Stimulated activated CD4-positive, alpha-beta T cell treated with anti-CD3 and anti-CD28 coated beads, TNF-alpha, amount 100 ng/mL, for 24 hours (primary cell): ENCODE measurements at regions not wholly inside any gene's neighbourhood (a gene's known extent, or its start where the extent isn't known, plus 50 kb on each side); places are given as distances from the start of the nearest gene placed in this dataset.

Source experiments
- DNase-seq, 3 experiments: peaks; one replicate each; pipeline ENCODE4 v3.0.0-alpha.2; 2020; ENCODE audit warnings: low read depth in 3 of 3

DNA sequence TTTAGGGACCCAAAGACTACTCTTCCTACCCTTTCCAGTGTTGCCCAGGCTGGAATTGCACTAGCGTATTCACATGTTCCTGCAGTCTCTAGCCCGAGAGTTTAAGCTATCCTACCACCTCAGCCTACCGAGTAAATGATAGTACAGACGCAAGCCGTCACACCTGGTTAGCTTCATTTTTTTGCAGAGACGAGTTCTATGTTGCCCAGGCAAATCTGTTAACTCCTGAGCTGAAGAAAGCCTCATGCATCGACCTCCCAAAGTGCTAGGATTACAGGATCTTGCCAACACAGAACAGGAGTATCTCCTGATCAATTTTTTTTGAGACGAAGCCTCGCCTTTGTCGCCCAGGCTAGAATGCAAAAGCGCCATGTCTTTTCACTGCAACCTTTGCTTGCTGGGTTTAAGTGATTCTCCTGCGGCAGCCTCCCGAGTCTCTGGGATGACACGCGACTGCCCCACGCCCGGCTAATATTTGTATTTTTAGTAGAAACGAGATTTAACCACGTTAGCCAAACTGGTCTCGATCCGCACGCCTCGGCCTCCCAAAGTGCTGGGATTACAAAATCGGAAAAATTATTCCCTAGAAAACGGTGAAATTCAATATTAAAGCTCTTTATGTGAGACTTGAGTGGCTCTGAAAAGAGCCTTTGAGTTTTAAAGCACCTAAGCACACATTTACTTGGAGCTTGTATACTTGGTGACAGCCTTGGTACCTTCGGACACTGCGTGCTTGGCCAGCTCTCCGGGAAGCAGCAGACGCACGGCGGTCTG is 128.5 kb downstream of the HFE start:
- no peak for DNase-seq

DNA sequence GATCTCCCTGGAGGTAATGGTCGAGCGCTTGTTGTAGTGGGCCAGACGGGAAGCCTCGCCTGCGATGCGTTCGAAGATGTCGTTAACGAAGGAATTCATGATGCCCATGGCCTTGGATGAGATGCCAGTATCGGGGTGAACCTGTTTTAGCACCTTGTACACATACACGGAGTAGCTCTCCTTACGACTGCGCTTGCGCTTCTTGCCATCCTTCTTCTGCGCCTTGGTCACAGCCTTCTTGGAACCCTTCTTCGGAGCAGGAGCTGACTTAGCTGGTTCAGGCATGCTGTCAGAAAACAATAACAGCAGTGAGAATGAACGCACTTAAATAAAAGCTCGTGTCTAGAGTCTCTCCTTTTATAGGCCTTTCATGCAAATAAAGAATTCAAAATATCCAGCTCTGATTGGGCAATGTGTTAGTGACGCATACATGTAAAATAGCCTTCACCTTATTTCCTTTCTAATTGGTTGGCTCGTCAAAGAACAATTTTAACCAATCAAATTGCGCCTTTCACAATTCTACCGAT is 129.2 kb downstream of the HFE start:
- DNase-seq: peak in 1 of 3 experiments; percentile 70

DNA sequence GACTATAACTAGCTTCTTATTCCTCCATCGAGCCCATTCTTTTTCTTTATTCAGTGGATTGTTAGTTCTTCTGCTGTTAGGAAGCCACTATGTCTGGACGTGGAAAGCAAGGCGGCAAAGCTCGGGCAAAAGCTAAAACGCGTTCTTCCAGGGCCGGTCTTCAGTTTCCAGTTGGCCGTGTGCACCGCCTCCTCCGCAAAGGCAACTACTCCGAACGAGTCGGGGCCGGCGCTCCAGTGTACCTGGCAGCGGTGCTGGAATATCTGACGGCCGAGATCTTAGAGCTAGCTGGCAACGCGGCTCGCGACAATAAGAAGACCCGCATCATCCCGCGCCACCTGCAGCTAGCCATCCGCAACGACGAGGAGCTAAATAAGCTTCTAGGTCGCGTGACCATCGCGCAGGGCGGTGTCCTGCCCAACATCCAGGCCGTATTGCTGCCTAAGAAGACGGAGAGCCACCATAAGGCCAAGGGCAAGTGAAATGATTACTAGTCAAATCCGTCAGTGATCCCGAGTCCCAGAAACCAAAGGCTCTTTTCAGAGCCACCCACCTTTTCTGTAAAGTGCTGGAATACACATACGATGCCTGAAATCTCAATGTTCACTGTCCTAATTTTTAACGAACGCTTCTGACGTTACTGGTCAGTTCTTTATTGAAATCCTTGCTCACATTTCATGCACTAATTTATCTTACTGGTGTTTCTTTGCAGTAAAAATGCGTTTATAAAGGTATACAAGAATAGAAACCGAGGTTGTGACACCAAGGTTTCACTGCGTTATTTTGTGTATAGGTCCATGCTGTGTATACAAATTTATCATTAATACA is 129.9 kb downstream of the HFE start:
- peak in 1 of 3 experiments; percentile 79 for DNase-seq

DNA sequence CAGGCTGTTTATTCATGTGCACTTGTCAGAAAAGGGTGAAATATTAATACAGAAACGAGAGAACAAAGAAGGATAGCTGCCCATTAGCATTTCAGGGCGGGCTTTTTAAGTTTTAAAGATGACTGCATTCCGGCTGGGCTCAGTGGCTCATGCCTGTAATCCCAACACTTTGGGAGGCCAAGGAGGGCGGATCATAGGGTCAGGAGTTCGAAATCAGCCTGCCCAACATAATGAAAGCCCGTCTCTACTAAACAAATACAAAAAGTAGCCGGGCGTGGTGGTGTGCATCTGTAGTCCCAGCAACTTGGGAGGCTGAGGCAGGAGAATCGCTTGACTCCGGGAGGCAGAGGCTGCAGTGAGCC is 130.5 kb downstream of the HFE start:
- no peak for DNase-seq

DNA sequence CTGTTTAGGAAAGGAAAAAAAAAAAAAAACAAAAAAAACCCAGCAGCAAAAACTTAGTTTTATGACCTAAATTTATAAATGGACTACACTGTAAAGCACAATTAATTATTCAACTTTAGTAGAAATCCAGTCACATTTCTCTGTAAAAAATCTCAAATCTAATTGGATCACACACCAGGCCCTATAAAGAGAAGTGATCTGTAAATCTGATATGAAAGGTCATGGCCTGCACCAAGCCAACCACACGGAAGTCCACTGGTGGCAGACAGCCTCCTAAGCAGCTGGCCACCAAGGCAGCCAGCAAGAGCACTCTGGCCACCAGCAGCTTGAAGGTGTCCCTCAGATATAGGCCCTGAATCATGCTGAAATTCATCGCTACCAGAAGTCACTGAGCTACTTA is 131.6 kb downstream of the HFE start:
- no peak for DNase-seq

DNA sequence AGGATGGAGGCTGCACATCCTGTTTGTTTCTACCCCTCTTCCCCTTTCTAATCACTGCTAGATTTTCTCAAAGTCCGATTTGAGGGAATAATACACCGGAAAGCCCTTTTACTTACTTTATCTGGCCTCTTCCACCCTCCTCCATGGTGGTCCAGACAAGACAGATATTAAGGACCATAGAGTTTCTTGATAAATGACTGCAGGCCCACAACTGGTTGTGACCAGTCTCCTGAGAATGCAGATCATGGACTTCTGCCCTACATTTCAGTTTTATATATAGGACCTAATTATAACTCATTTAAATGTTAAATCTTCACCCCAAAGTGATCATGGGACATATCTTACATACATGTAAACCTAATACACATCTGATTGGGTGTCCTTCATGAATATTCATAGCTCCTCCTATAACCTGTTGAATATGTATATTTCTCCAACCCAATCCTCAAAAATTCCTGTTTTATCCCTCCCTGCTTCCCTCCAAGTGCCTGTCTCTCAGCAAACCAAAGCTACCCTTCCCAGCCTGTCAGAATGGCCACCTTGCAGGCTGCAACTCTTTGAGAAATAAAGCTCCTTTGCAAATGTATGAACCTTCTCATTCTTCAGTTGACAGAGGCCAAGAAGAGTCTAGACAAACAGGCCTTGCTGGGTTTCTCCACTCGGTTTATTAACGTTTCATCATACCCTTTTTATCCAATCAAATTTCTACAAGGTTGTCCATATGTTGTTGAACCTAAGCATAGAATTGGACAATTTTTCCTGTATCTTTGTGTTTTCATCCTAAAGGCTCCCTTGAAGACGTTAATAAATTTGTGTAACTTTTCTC is 133.1 kb downstream of the HFE start:
- no peak for DNase-seq

DNA sequence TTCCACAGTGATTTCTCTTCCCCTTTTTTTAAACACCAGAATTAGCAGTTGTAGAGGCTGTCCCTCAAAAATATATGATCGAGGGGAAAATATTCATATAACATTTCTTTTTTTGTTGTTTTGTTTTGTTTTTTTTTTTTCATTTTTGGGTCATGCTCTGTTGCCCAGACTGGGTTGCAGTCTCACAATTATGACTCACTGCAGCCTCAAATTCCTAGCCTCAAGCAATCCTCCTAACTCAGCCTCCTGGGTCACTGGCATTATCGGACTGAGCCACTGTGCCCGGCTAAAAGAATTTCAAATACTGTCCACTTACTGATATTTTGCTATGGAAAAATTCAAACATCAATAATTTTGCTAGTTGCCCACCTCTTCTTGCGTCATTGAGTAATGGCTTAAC is 134.0 kb downstream of the HFE start:
- no peak for DNase-seq

DNA sequence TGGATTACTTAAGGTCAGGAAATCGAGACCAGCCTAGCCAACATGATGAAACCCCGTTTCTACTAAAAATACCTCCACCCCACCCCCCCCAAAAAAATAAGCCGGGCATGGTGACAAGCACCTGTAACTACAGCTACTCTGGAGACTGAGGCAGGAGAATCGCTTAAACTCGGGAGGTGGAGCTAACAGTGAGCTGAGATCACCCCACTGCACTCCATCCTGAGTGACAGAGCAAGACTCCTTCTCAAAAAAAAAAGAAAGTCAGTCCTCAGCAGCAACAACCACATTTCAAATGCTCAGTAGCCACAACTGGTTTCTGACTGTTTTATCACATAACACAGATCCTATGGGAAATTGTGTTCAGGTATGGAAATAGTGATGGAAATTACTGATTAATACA is 135.3 kb downstream of the HFE start:
- no peak for DNase-seq

DNA sequence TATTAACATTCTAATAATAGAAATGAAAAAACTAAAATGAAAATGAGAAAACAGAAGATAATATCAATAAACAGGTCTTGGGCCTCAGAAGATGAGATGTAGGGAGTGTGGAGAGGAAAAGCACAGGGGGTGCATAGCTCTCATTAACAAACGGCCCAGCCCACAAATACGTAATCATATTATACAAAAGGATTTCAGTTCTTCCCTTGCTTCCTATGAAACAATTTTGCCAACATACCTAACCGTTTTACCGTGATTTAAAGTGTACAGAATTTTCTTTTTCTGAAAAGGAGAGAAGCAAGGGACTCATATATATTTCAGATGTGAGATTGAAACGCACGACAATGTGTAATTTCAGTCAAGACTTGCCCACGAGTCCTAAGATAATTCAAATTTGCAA is 136.0 kb downstream of the HFE start:
- no peak for DNase-seq

DNA sequence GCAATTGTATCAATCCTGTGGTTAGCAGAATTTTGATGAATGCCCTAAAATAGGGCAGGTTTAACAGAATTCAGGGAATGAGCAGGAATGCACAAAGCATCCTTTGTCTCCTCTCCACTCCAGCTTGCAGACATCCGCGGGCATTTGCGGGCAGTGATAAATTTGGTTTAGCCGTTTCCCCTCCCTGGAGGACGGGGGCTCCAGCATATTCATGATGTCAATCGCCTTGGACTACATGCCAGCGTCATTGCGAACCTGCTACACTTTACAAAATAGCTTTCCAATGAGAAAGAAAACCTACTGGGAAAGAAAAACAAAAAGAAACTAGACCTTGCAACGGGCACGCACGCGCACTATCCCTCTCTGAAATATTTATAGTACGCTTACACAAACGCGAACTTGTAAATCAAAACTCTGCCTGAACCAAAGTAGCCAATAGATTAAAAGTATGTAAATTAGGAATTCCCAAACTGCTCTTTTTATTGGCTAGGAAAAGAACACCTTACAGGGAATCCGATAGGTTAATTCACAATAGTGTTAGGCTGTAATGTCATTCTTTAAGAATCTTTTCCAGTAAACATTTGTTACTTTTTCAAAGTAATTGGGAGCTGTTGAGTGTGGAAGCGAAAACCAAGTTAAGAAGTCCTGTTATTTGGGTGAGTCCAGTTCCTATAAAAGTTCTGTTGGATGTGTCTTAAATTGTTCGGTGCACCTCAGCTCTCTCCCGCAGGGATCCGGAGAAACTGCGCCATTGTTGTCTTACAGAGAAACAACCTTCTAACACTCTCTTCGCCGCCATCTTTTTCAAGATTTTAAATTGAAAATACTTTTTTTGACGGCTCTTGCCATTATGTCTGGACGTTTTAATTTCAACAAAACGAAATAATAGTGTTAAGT is 136.7 kb downstream of the HFE start:
- peak in 2 of 3 experiments; percentile 41 to 51 for DNase-seq

DNA sequence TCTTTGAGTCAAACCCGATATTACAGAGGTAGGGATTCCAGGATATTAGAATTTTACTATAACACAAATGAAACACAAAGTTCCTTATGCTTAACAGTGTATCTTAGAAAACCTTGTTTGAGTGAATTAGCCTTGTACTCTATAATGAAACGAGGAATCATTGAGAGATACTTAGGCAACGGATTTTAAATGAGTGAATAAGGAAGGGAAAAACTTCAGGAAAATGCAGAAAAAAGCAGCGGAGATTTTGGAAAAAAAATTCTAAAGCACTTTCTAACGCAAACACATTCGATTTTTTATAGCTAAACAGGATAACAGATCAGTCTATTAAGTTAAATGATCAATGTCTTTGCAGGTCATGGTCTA is 137.3 kb downstream of the HFE start:
- no peak for DNase-seq

DNA sequence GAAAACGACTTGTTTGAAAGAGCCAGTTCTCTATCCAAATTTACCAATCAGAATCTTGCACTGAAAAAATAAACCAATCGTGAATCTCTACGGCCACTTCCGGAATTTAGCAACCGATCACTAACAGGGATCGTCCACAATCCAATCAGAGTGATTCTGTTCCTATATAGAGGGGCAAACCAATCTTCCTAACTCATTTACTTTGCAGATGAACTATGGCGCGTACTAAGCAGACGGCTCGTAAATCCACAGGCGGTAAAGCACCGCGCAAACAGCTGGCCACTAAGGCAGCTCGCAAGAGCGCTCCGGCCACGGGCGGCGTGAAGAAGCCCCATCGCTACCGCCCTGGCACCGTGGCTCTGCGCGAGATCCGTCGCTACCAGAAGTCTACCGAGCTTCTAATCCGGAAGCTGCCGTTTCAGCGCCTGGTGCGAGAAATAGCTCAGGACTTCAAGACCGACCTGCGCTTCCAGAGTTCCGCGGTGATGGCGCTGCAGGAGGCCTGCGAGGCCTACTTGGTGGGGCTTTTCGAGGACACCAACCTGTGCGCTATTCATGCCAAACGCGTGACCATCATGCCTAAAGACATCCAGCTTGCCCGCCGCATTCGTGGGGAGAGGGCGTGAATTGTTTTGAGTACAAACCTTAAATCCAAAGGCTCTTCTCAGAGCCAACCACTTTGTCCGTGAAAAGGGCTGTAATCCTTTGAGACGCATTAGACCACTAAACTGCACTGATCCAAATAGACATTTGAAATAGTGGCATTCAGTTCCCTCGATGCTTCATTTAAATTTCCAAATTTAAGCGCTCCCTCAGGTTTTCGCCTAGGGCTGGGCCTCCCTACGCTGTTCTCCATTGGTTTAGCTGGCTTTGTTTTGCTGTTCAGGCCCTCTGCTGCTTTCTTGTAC is 138.0 kb downstream of the HFE start:
- no peak for DNase-seq

DNA sequence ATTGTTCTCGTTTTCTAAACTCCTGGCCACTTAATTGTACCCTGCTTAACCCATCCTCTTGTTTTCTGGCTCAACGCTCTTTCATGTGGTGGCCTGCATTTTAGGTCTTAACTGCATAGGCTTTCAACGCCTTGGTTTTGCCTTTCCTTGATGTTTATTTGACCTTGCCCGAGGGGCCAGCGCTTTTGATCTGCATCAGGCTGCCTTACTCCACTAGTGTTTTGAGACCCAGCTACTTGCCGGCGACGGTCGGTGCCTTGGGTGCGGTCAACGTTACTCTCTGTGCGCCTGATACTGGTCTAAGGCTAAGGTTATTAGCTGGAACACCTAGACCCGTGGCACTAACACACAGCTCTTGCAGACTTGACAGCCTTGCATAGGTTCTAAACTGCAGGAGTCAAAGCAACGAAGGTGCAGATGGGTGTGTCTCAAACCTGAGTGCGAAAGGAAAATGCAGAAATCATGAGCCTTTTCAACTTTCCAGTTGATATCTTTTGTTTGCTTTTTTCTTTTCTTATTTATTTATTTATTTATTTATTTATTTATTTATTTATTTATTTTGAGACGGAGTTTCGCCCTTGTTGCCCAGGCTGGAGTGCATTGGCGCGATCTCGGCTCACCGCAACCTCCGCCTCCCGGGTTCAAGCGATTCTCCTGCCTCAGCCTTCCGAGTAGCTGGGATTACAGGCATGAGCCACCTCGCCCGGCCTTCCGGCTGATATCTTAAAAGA is 138.8 kb downstream of the HFE start:
- DNase-seq: no peak

DNA sequence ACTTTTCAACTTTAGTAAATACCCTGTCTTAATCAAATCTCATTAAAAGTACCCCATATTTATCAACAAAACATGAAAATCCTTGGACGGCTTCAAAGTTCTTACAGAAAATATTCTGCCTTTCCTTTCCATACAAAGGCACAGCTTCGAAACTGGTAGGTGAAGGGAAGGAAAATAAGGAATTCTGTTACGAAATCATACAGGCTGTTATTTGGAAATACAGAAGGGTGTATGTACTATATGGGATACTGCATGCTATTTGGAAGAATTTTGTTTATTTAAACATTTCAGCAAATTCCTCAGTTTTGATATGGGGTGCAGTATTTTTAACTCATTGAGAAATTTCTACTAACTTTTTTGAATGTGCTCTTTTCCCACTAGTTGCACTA is 138.4 kb upstream of the BTN3A2 start:
- no peak for DNase-seq

DNA sequence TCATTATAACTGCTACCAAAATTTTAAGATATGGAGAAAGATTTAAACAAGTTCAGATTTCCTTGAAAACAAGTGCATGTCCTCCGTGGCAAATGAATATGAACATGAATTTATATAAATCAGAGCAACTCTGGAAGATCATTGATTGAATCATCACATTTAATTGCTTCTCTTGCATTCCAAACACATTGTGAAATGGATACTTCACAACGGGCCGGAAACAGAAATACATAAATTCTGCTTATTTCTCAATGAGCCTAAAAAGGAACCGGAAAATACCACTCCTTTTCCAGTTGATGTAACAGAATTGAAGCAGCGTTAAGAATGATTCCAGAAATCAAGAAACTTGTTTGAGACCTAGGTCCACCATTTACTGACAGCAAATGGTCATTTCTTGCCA is 134.6 kb upstream of the BTN3A2 start:
- DNase-seq: no peak

DNA sequence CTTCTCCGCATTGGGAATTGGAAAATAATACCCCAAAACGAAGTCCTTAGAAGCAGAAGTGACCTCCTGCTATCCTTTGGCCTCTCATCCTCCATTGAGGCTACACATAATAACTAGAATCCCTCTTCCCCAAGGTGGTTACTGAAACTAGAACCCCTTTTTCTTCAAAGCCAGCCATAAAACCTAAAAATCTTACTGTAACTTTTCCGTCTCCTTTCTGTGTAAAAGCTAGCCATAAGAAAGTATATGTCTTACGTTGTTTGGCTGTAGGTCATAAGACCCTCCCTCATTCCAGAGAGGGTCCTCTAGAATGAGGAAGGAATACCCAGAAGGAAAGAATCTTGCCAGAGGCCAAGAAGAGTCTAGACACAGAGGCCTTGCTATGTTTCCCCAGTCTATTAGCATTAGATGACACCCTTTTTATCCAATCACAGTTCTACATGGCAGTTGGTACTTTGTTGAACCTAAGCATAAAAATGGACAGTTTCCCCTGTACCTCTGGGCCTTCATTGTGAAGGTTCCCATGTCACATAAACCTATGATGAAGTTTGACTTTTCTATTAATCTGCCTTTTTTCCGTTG is 133.9 kb upstream of the BTN3A2 start:
- DNase-seq: no peak

DNA sequence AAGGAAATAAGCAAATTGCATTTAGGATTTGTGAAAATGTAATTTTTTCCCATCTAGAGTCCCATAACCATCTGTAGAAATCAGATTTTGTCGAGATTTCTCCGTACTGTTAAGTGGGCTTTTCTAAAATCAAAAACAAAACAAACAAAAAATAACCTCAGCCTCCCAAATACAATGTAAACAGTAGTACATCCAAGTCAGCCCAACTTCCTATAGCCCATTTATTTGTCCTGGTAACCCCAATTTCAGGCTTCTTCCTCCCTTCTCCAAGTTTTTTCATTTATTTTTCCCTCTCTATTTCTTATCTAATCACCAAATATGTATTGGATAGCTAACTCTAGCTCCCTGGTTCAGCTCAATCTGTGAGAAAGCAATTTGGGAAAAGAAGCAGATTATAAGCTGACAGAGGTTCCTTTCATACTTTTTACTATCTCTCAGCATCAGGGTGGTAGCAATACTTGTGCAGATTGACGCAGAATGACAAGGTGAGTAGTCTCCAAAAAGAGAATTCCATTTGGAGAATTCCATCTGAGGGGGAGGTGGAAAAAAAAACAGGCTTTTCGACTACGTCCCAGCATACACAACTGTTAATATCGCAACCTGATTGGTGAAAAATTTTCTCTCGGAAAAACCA is 132.6 kb upstream of the BTN3A2 start:
- no peak for DNase-seq

DNA sequence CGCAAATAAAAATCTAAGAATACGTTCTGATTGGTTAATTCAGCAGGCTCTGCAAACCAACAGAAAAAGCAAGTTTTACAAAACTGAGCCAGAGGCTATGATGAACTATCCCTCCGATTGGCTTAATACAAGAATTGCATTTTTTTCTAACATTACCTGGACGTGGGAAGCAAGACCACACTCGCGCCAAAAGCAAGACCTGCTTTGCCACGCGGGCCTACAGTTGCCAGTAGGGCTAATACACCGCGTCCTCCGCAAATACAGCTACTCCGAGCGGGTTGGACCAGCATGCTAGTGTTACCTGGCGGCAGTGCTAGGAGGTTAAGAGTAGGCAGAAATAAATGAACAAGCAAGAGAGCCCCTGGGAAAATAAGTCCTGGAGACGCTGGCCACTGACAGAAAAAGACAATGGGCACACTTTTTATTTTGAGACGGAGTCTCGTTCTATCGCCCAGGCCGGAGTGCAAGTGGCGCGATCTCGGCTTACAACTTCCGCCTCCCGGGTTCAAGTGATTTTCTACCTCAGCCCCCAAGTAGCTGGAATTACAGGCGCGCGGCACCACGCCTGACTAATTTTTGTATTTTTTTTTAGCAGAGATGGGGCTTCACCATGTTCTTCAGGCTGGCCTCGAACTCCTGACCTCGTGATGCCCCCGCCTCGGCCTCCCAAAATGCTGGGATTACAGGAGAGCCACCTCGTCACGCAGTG is 131.9 kb upstream of the BTN3A2 start:
- DNase-seq: peak in 1 of 3 experiments; percentile 46
